ENCODE measurements at regions not wholly inside any gene's neighbourhood (a gene's known extent, or its start where the extent isn't known, plus 50 kb on each side); places are given as distances from the start of the nearest gene placed in this dataset.

GRCh38 chr21:43308815-43309283, 118.1 kb downstream of the SIK1 start:
- H3K36me3 ChIP-seq = no peaks in the 10 kb centered on the region
- no peak for TF ChIP-seq CTCF (IDR thresholded peaks at IDR 0.05)
- no peak for TF ChIP-seq POLR2AphosphoS5 (IDR thresholded peaks at IDR 0.05)
- no peak for TF ChIP-seq POLR2A (IDR thresholded peaks at IDR 0.05)
- no peak for TF ChIP-seq EP300 (IDR thresholded peaks at IDR 0.05)
- no peak for ATAC-seq
- no peak overlapping the region for H3K4me3 ChIP-seq
- 80 to 91% methylated on average over 8 to 9 of the region's 10 CpGs for WGBS, 2 donors (ENCODE audit: low coverage in 1 of 2)
- no peak overlapping the region for H3K27ac ChIP-seq
- H3K4me1 ChIP-seq = no peaks in the 10 kb centered on the region
- H3K27me3 ChIP-seq = peaks cover 16% of the 10 kb centered on the region
- peaks cover 0 to 10% (median 0%) of the 10 kb centered on the region in 3 donors for H3K9me3 ChIP-seq

GRCh38 chr21:43308101-43308814, 118.7 kb downstream of the SIK1 start:
- Histone ChIP-seq H3K4me3 (no peak overlapping the region), H3K36me3 (no peaks in the 10 kb centered on the region), H3K4me1 (no peaks in the 10 kb centered on the region), H3K9me3 (peaks cover 0 to 10% (median 0%) of the 10 kb centered on the region in 3 donors), H3K27ac (no peak overlapping the region), H3K27me3 (peaks cover 19% of the 10 kb centered on the region)
- TF ChIP-seq POLR2A (IDR thresholded peaks at IDR 0.05) (no peak), POLR2AphosphoS5 (IDR thresholded peaks at IDR 0.05) (no peak), CTCF (IDR thresholded peaks at IDR 0.05) (no peak), EP300 (IDR thresholded peaks at IDR 0.05) (no peak)
- ATAC-seq = no peak
- 64 to 75% methylated on average over 3 to 7 of the region's 13 CpGs for WGBS, 2 donors (ENCODE audit: low coverage in 1 of 2)

- H3K4me1 ChIP-seq = no peaks in the 10 kb centered on the region
- peaks cover 0 to 10% (median 0%) of the 10 kb centered on the region in 3 donors for H3K9me3 ChIP-seq
- TF ChIP-seq POLR2AphosphoS5 (IDR thresholded peaks at IDR 0.05) (no peak), POLR2A (IDR thresholded peaks at IDR 0.05) (no peak), EP300 (IDR thresholded peaks at IDR 0.05) (no peak), CTCF (IDR thresholded peaks at IDR 0.05) (no peak)
- no peak overlapping the region for H3K4me3 ChIP-seq
- WGBS, 2 donors (ENCODE audit: low coverage in 1 of 2) = 80 to 83% methylated on average over 2 to 3 of the region's 7 CpGs
- peaks cover 21% of the 10 kb centered on the region for H3K27me3 ChIP-seq
- ATAC-seq = no peak
- H3K36me3 ChIP-seq = no peaks in the 10 kb centered on the region
- no peak overlapping the region for H3K27ac ChIP-seq
These were observed 119.3 kb downstream of the SIK1 start for GRCh38 chr21:43307677-43308070.

GRCh38 chr21:43306911-43307676, 119.8 kb downstream of the SIK1 start:
- TF ChIP-seq EP300 (IDR thresholded peaks at IDR 0.05) = no peak
- no peak for TF ChIP-seq POLR2AphosphoS5 (IDR thresholded peaks at IDR 0.05)
- no peak overlapping the region for H3K27ac ChIP-seq
- no peak for ATAC-seq
- H3K9me3 ChIP-seq = peaks cover 0 to 10% (median 0%) of the 10 kb centered on the region in 3 donors
- H3K27me3 ChIP-seq = peaks cover 21% of the 10 kb centered on the region
- no peak overlapping the region for H3K4me3 ChIP-seq
- WGBS, 2 donors (ENCODE audit: low coverage in 1 of 2) = 73% methylated on average over 3 of the region's 24 CpGs; no CpG with 5 or more reads in 1 of the 2 donors
- H3K36me3 ChIP-seq = no peaks in the 10 kb centered on the region
- H3K4me1 ChIP-seq = no peaks in the 10 kb centered on the region

GRCh38 chr21:43306391-43306790, 120.5 kb downstream of the SIK1 start:
- 57% methylated on average over 1 of the region's 11 CpGs; no CpG with 5 or more reads in 1 of the 2 donors for WGBS, 2 donors (ENCODE audit: low coverage in 1 of 2)
- H3K9me3 ChIP-seq = peaks cover 0 to 10% (median 0%) of the 10 kb centered on the region in 3 donors
- H3K36me3 ChIP-seq = no peaks in the 10 kb centered on the region
- no peak for ATAC-seq
- peaks cover 21% of the 10 kb centered on the region for H3K27me3 ChIP-seq
- TF ChIP-seq EP300 (IDR thresholded peaks at IDR 0.05) (no peak), POLR2AphosphoS5 (IDR thresholded peaks at IDR 0.05) (no peak), CTCF (IDR thresholded peaks at IDR 0.05) (no peak), POLR2A (IDR thresholded peaks at IDR 0.05) (no peak)
- H3K4me1 ChIP-seq = no peaks in the 10 kb centered on the region
- H3K27ac ChIP-seq = no peak overlapping the region
- no peak overlapping the region for H3K4me3 ChIP-seq
